Femur (tissue), 1 donor: ENCODE measurements at regions not wholly inside any gene's neighbourhood (a gene's known extent, or its start where the extent isn't known, plus 50 kb on each side); places are given as distances from the start of the nearest gene placed in this dataset.
"Not testable (repeated sequence)": the region's sequence is repeated elsewhere in the genome, so short reads cannot be mapped to it uniquely, and the experiment has no call there.

ENCODE experiments used
- DNase-seq: peaks from one replicate; pipeline ENCODE4 v3.0.0-alpha.2; 2017

- no peak for DNase-seq
These were observed 65.5 kb downstream of the VCX2 start for GRCh38 chrX:8105531-8105930.

- DNase-seq: no peak
These were observed 67.4 kb downstream of the VCX2 start for GRCh38 chrX:8103655-8104054.

- no peak for DNase-seq
These were observed 79.6 kb downstream of the VCX2 start for GRCh38 chrX:8091510-8091909.

- no peak for DNase-seq
These were observed 80.2 kb downstream of the VCX2 start for GRCh38 chrX:8090906-8091305.

GRCh38 chrX:8090482-8090881, 80.6 kb downstream of the VCX2 start:
- no peak for DNase-seq

GRCh38 chrX:8089141-8089540, 81.9 kb downstream of the VCX2 start:
- DNase-seq: no peak

GRCh38 chrX:8084006-8084405, 87.1 kb downstream of the VCX2 start:
- DNase-seq: no peak

GRCh38 chrX:8083286-8083685, 87.8 kb downstream of the VCX2 start:
- no peak for DNase-seq

- DNase-seq: no peak
These were observed 95.4 kb downstream of the VCX2 start for GRCh38 chrX:8075636-8076035.

- no peak for DNase-seq
These were observed 103.2 kb downstream of the VCX2 start for GRCh38 chrX:8067754-8068462.

- DNase-seq: no peak
These were observed 118.2 kb downstream of the VCX2 start for GRCh38 chrX:8052909-8053308.

GRCh38 chrX:8049827-8050226, 121.2 kb downstream of the VCX2 start:
- no peak for DNase-seq

GRCh38 chrX:8048466-8048865, 121.3 kb upstream of the PNPLA4 start:
- DNase-seq: no peak

- DNase-seq: no peak
These were observed 117.7 kb upstream of the PNPLA4 start for GRCh38 chrX:8044947-8045346.

- DNase-seq: no peak
These were observed 116.3 kb upstream of the PNPLA4 start for GRCh38 chrX:8043546-8043945.

GRCh38 chrX:8043121-8043520, 115.9 kb upstream of the PNPLA4 start:
- DNase-seq: no peak

GRCh38 chrX:8042304-8042703, 115.1 kb upstream of the PNPLA4 start:
- no peak for DNase-seq

- DNase-seq: not testable (repeated sequence)
These were observed 112.5 kb upstream of the PNPLA4 start for GRCh38 chrX:8039711-8040110.

GRCh38 chrX:8037593-8038348, 110.6 kb upstream of the PNPLA4 start:
- no peak for DNase-seq

- no peak for DNase-seq
These were observed 109.7 kb upstream of the PNPLA4 start for GRCh38 chrX:8036914-8037313.

GRCh38 chrX:8034058-8034457, 106.8 kb upstream of the PNPLA4 start:
- DNase-seq: no peak

- DNase-seq: no peak
These were observed 106.0 kb upstream of the PNPLA4 start for GRCh38 chrX:8033175-8033574.

- no peak for DNase-seq
These were observed 103.1 kb upstream of the PNPLA4 start for GRCh38 chrX:8030361-8030760.

- DNase-seq: no peak
These were observed 100.6 kb upstream of the PNPLA4 start for GRCh38 chrX:8027827-8028226.

- DNase-seq: no peak
These were observed 98.5 kb upstream of the PNPLA4 start for GRCh38 chrX:8025705-8026104.
